ENCODE measurements at regions not wholly inside any gene's neighbourhood (a gene's known extent, or its start where the extent isn't known, plus 50 kb on each side); places are given as distances from the start of the nearest gene placed in this dataset.
A peak's percentile ranks its signal among the peaks of the same experiment; 100 is the strongest.

DNA sequence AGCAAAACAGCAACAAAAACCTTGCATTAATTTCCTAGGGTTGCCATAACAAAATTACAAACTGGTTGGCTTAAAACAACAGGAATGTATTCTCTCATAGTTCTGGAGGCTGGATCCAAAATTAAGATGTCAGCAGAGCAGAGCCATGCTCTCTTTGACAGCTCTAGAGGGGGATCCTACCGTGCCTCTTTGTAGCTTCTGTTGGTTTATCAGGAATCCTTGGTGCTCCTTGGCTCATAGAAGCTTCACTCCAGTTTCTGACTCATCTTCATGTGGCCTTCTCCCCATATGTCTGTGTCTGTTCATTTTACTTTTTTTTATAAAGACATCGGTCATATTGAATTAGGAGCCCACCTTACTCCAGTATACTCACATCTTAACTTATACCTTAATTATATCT is 90.5 kb upstream of the POU2AF2 start:
- ATAC-seq (no peak), DNase-seq (ENCODE audit: low spot score) (no peak)
- intact Hi-C loops (cut with DNase I) = no loop called here

DNA sequence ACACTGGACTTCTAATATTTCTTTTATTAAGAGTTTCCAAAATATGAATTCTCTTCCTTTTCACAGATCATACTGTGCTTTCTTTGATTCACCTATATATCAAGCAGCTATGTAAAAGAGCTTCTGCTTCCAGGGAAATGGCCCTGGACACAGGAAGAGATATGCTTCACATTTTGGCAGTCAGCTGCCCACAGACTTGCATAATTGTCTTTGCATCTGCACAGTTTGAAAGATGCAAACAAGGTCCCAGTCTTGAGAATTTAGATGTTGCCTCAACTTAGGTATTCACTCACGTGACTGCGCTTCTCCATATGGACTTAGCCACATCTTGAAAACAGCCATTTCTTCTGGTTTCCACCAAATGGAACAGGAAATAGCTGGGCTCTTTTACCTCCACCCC is 92.3 kb upstream of the POU2AF2 start:
- intact Hi-C loops (cut with DNase I) = no loop called here
- no peak for ATAC-seq
- DNase-seq (ENCODE audit: low spot score) = no peak

DNA sequence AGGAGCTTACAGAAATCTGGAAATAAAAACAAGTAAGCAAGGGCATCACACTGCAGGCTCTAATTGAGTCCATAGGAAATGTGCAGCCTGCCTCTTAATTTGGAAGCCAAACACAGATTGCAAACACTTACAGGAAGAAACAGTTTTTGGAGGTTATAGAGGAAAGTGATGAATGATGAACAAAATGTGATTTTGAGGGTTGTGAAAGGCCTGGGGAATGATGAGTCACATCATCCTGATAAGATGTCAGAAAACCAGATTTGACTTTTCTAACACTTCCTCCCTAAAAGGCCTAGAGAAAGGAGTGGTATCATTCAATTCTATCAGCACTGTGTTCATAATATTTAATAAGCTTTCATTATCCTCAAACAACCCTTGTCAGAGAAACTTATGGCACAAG is 96.6 kb upstream of the POU2AF2 start:
- DNase-seq (ENCODE audit: low spot score) (no peak), ATAC-seq (no peak)

DNA sequence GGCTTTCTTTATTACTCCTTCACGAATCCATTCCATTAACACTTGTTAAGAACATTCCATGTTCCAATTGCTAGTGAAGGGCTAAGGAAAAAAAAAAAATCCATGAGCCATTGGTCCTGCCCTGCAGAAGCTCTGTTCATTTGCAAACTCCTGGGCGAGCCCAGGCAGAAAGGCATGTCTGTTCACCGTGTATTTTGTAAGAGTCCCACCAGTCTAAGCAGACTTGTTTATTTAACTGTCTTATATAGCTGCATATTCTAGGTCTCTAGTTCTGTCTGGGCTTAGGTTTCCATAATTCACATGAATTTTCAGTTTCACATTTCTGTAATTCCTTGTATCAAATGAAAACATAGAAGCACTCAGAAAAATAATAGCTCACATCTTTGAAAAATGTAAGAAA is 97.4 kb upstream of the POU2AF2 start:
- DNase-seq (ENCODE audit: low spot score) = no peak
- intact Hi-C loops (cut with DNase I) = no loop called here
- ATAC-seq = no peak

More for the DNA sequence above, 96.6 kb upstream of the POU2AF2 start:
- intact Hi-C loops (cut with DNase I) = no loop called here

DNA sequence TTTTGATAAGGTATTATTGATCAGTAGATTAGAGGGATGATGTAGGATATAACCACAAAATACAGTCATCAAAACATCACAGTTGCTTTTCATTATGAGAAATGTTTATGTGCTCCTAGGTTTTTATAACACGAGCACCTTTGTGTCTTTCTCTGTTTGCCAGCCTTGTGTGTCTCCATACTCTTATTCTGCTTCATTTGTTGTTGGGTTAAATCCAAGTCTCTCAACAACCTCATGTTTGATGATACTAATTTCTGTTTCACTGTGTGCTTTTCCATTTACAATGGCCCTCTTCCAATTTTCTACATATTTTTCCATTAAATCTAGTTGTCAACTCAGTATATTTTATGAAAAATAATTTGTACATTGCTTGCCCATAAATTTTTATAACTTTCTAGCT is 107.7 kb upstream of the POU2AF2 start:
- DNase-seq (ENCODE audit: low spot score) (no peak), ATAC-seq (no peak)
- intact Hi-C loops (cut with DNase I) = no loop called here

DNA sequence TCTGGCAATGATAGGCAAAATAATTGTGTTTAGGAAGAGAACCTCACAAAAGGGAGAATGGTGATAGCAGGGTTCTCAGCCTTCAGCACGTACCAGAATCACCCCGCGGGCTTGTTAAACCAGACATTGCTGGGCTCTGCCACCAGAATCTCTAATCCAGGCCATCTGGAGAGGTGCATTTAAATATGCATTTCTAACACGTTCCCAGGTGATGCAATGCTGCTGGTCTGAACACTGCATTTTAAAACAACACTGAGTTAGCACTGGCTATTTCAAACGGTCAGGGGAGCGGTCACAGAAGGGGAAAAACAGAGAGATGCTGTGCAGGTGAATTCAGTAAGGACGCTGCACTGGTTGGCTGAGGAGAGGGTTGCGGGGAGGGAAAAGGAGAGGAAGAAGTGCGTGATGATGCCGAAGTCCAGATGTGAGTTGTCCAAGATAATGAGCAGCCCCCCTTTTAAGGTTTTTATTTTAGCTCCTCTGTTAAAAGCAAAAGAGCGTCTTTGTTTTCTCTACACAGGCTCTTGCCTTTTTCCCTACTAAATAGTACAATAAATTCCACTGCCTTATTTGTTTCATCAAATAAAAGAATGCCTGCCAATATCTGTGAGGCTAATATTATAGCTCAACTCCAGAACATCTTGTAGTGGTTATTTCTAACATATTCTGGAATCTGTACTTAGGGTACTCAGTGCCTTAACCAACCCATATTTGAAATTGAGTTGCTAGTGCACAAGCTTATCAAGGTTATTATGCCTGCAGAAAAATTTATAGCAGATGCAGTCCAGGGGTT is 109.6 kb upstream of the POU2AF2 start:
- intact Hi-C loops (cut with DNase I) = no loop called here
- DNase-seq (ENCODE audit: low spot score) (no peak), ATAC-seq (no peak)

DNA sequence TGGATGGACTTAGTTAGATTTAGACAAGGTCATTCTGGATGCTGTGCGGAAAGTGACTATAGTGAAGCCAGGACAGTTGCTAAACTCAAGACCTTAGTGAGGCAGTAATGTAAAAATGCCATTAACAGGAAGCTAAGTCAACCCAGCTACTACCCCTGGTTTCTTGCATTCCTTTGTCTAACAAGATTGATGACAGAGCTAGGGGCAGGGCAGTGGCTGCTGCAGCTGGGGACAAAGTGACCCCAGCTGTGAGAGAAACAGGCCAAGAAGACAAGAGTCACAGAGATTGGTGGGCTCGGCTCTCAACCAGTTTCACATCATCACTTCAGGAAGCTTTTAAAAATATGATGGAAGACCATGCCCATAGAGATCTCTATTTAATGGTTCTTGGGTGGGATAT is 110.4 kb upstream of the POU2AF2 start:
- no peak for DNase-seq (ENCODE audit: low spot score)
- intact Hi-C loops (cut with DNase I) = no loop called here
- no peak for ATAC-seq

DNA sequence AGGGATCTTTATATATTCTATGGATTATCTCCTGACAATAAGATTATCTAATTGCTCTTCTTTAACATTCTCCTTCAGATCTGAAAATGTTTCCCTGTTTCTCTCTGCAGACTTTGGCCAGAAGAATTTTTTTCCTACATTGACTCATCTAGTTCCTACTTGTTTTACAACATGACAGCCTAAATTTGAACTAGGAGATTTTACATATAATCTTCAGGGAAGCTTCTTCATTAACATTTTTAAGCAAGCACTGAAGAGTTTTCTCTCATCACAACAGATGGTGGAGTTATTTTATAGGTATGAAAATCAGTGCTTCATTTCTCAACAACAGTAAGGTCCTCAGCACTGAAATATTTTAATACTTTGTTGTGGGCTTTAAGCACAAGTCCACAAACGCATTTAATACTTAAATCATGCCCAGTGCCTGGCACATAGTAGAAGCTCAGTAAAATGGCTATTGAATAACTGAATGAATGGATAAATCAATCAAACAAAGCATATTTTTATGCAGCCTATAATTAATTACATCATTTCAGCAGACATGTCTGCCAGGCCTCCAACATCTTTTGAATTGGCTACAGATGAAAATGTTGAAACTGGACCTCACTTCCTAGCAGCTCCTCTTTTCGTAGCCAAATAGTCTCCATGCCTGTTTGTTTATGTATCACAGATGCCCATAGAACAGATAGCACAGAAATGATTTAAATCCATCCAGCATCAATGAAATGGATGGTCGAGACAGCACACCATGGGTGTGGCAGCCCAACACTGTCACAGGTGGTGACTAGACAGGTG is 117.3 kb upstream of the POU2AF2 start:
- ATAC-seq (no peak), DNase-seq (ENCODE audit: low spot score) (no peak)
- intact Hi-C loops (cut with DNase I) = no loop called here

DNA sequence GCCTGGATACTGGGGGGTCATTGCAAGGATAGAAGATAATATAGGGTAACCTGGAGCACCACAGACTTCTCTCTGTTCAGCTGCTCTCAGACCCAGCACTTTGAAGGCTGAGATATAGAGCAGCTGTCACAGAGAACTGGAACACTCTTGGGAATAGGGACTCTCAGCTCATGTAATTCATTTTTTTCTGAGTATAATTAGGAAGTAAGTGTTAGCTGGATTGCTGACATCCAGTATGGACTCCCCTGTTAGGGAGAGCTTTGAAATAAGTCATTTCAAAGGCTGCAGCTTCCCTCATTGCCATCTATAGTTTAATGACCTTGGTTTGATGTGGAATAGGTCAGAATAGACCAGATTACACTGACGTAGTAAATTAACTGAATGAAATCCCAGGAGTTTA is 120.8 kb upstream of the POU2AF2 start:
- no peak for DNase-seq (ENCODE audit: low spot score)
- intact Hi-C loops (cut with DNase I) = no loop called here
- ATAC-seq = no peak

DNA sequence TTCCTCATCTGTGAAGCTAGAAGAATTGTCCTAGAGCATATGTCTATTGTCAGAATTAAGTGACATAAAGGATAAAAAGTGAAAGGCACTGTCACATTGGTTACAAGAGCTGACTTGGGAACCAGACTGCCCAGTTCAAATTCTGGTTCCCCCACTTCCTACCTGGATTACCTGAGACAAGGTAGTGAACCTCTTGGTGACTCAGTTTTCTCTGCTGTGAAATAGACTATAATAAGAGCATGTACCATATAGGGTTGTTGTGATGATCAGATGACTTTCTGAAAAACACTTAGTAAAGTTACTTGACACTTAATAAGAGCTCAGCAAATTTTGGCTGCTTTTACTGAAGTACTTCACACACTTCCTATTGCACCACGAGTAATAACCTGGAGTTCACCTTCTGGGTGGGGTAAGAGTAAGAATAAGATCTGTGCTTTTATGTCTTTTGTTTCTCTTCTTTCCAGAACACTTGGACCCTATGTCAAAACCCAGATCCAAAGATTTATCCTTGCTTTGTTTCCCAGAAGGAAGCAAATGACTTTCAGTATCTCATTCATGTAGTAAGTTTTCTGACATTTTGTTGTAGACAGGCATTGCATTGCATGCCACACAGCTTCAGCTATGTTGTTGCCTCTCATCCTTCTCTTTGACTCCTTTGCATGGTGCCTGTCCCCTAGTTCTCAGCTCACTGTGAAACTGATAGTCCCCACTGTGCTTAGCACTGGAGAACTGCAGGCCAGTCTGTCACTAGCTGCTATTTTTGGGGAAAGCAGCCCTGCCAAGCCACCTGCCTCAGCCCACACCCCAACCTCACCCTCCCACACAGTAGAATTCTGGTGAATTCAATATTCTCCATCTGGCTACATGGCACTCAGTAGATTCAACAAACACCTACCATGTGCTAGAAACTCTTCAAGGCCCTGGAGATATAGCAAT is 121.8 kb upstream of the POU2AF2 start:
- DNase-seq (ENCODE audit: low spot score) = no peak
- no peak for ATAC-seq
- intact Hi-C loops (cut with DNase I) = no loop called here

DNA sequence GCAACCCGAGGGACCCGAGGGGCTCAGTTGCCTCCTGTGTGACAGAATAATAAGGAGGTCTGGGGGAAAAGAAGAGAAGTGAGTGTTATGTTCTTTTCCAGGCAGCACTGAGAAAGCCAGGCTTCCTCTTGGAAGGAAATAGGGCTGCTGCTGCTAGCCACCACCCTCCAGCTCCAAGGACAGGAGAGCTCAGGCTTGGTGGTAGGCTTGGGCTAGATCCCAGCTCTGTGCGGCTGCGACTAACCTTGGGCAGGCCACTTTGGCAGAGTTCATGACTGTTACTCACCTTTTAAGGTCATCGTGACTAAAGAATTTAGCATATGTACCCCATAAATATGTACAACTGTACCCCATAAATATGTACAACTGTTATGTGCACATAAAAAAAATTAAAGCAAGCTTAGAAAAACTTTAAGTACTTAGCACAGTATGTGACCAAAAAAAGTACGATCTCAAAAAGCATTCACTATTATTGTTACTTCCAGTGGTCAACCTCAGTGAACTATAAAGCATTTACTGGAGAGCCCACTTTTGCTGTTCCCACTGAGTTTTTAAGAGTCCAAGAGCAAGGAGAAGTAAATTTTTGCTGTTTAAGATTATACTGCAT is 124.7 kb upstream of the POU2AF2 start:
- intact Hi-C loops (cut with DNase I) = no loop called here
- no peak for DNase-seq (ENCODE audit: low spot score)
- ATAC-seq = peak; percentile 36

DNA sequence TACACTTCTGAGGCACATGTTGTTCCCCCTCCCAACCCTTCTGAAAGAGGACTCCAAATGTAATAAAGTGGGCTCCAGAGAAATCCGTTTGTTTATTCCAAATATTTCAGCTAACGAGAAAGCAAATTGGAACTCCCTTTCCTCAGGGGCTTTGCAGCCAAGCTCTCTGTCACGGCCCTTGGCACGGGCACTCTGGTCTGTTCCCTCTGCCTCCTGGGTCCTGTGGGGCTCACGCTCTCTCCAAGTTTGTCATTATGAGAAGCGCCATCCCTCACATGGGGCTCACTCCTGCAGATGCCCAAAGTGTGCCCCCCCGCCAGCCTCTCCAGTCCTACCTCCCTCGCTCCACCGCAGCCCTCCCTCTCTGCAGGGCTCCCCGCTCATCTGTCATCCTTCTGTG is 125.4 kb upstream of the POU2AF2 start:
- ATAC-seq (peak; percentile 71), DNase-seq (ENCODE audit: low spot score) (no peak)
- intact Hi-C loops (cut with DNase I) = no loop called here

DNA sequence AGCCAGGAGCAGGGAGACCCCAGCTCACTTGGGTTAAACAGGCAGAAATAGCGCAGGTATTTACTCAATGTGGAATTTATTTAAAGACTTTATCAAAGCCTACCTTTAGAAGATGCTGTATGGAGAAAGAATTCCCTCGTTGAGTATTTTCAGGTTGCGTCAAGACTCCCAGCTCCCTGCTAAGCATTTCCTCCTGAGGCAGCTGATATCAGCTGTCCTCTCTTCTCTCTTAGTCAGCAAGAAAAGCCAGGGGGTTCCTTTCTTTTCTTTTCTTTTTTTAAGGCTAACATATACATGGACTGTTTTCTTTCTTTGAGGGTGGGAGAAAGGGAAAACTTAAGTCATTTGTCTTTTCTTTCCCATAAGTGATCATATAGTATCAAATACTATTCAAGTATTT is 125.8 kb upstream of the POU2AF2 start:
- DNase-seq (ENCODE audit: low spot score) (no peak), ATAC-seq (peak; percentile 23)
- intact Hi-C loops (cut with DNase I) = no loop called here

DNA sequence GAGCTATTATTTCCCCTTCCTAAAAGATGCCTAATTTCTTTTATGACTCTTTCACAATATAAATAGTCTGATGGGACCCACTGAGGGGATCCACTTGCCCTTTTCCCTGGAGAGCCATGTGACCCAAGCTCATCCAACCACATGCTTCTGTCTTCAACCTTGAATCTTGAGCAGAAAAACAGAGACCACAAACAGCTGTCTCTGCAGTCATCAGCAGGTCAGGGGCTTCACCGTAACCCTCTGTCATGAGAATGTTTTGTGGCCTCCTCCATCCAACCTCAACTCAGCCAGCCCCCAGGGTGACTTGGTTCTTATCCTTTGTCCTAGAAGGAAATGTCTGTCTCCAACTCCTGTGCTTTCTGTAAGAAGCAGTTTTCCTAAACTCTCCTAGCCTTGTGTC is 129.6 kb upstream of the POU2AF2 start:
- intact Hi-C loops (cut with DNase I) = no loop called here

DNA sequence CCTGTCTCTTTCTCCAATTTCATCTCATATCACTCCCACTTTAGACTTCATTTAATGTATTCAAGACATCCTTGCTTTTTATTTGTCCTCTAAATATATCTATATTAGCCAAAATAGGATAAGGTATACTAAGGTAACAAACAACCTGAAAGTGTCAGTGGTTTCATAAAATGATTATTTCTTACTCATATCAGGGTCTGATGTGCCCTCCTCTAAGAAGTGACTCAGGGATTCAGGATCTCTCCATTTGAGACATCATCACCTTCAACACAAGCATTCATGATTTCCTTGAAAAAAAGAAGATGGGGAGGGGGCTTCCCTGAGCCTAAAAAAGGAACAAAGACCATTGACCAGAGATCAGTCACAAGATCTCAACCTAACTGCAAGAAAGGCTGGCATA is 131.4 kb upstream of the POU2AF2 start:
- intact Hi-C loops (cut with DNase I) = no loop called here
- ATAC-seq (no peak), DNase-seq (ENCODE audit: low spot score) (no peak)

More for the DNA sequence above, 129.6 kb upstream of the POU2AF2 start:
- DNase-seq (ENCODE audit: low spot score) = no peak
- ATAC-seq = no peak

DNA sequence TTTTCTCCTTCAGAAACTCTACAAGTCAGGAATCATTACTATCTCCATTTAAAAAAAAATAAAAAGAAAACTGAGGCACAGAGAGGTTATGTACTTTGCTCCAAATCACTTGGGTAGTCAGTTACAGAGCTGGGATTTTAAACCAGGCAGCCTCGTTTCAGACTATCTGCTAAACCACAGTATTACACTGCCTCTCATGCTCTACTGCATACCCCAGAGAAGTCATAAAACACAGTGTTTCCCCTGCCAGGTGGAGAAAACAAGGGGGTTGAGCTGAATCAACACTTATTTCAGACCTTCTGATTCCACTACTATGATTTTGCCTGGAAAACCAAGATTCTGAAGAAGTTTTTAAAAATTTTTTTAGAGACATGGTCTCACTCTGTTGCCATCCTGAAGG is 132.9 kb upstream of the POU2AF2 start:
- intact Hi-C loops (cut with DNase I) = no loop called here

DNA sequence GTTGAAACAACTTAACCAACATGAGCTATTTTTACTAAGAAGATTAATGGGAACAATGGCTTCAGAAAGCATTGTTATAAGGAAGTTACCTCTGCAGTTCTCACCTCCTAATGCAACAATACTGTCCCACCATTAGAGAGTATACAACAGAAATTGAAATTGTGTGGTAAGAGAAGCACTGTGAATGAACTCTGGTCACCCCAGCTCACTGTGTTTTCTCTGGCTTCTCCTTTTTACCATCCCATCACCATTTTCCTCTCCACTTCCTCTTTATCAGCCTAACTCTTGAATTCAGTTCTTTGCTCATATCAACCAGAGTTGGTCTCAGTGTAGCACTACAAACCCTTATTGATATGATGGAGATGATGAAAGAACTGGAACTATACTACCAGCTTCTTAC is 138.0 kb upstream of the POU2AF2 start:
- ATAC-seq (no peak), DNase-seq (ENCODE audit: low spot score) (no peak)
- intact Hi-C loops (cut with DNase I) = no loop called here

More for the DNA sequence above, 132.9 kb upstream of the POU2AF2 start:
- ATAC-seq (no peak), DNase-seq (ENCODE audit: low spot score) (no peak)

DNA sequence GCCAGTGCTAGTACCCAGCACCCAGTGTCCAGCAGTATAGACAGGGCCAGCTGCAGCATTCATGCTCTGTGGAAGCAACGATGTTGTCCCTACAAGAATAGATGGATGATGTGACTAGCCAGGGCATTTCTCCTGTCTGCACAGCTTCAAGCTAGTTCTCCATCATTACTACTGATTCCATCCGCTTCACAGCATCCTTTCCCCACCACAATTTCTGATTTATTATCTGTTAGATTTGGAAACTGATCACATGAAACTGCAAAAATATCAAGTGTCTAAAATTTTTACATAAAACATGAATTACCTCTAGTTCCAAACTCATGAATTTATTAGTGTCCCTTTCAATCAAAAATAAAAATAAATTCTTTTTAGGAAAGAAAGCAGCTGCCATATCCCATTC is 138.9 kb upstream of the POU2AF2 start:
- ATAC-seq (no peak), DNase-seq (ENCODE audit: low spot score) (no peak)
- intact Hi-C loops (cut with DNase I) = no loop called here

DNA sequence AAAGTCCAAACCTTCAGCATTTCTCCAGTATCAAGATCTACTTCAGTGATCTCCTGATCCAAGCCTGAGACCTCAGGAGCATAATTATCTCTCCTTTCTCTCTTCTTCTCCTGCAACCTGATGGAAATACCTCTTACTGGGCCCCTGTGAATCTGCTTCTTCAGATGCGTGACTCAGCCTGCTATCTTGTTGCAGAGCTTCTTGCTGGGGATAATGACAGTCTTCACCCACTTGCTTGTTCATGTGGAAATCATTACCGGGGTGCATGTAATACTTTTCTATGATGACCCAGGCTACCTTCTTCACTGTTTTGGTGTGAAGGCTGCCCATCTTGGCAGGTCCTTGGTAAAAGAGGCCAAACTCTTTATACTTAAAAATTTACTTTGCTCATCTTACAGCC is 140.0 kb upstream of the POU2AF2 start:
- ATAC-seq (no peak), DNase-seq (ENCODE audit: low spot score) (no peak)
- intact Hi-C loops (cut with DNase I) = no loop called here
